Panc1 (cell line): ENCODE measurements at regions not wholly inside any gene's neighbourhood (a gene's known extent, or its start where the extent isn't known, plus 50 kb on each side); places are given as distances from the start of the nearest gene placed in this dataset.

Experiments used
- ATAC-seq: fragments of 200-7000 bp; cut with Tn5 transposase; 2 replicates; pipeline ENCODE4 v1.9.1; 2020; ENCODE audit warnings: mild to moderate bottlenecking, moderate library complexity
- BruUV-seq: library from RNA; stranded (reverse); fragments of 400-500 nt; replicated peaks from 2 replicates; lab custom pipeline; 2021; lab: Mats Ljungman, UMichigan
- CTCF ChIA-PET: fragments of 300-600 bp; sonication (Branson Sonifier 250); formaldehyde crosslinking; loops from one replicate; lab custom pipeline; 2022; ENCODE audit warnings: antibody characterized with exemption; lab: Charles Lee
- POLR2A ChIA-PET: fragments of 300-600 bp; sonication (Branson Sonifier 250); formaldehyde crosslinking; loops from one replicate; lab custom pipeline; 2022; ENCODE audit warnings: antibody characterized with exemption; lab: Charles Lee
- DNase-seq: peaks from one replicate; pipeline ENCODE4 v3.0.0-alpha.2; 2010; ENCODE audit warnings: low read depth, low spot score
- H3K27ac ChIP-seq: 2 replicates; pipeline ENCODE4 v1.5.1; 2011; ENCODE audit warnings: mild to moderate bottlenecking, low read length, inconsistent platforms
- H3K27me3 ChIP-seq: fragments of 200-500 bp; sonication (Bioruptor generic); 2 replicates; pipeline ENCODE4 v1.6.0; 2014; ENCODE audit warnings: low read length, inconsistent platforms; ENCODE audit not compliant: control insufficient read depth, insufficient read depth
- H3K36me3 ChIP-seq: fragments of 200-500 bp; sonication (Bioruptor generic); 2 replicates; pipeline ENCODE4 v1.5.1; 2014; ENCODE audit warnings: inconsistent platforms, mild to moderate bottlenecking, low read length, moderate library complexity; ENCODE audit not compliant: control insufficient read depth, insufficient read depth
- H3K4me1 ChIP-seq: 2 replicates; pipeline ENCODE4 v1.5.1; 2011; ENCODE audit warnings: inconsistent platforms, mild to moderate bottlenecking, low read length, moderate library complexity; ENCODE audit not compliant: control insufficient read depth, insufficient read depth
- H3K4me3 ChIP-seq, 2 experiments: 2 replicates each; pipeline ENCODE4 v1.5.1; 2011 to 2012; ENCODE audit warnings: low read depth in 2 of 2, low read length in 2 of 2, mild to moderate bottlenecking in 2 of 2, inconsistent platforms in 1 of 2, moderate library complexity in 1 of 2
- H3K9me3 ChIP-seq: fragments of 200-500 bp; sonication (Bioruptor generic); 2 replicates; pipeline ENCODE4 v1.5.1; 2014; ENCODE audit warnings: low read depth, mild to moderate bottlenecking, inconsistent platforms, low read length, moderate library complexity; ENCODE audit not compliant: control insufficient read depth, insufficient read depth
- POLR2AphosphoS5 ChIP-seq: IDR thresholded peaks from 2 replicates; pipeline ENCODE4 v1.6.1; 2012; ENCODE audit warnings: mild to moderate bottlenecking, low read depth, low read length, moderate library complexity
- SIN3A ChIP-seq: IDR thresholded peaks from 2 replicates; pipeline ENCODE4 v1.6.1; 2012; ENCODE audit warnings: low read depth, mild to moderate bottlenecking, low read length, moderate library complexity, borderline replicate concordance; ENCODE audit not compliant: insufficient read depth
- TCF7L2 ChIP-seq: IDR thresholded peaks from 2 replicates; pipeline ENCODE4 v1.6.1; 2011; ENCODE audit warnings: mild to moderate bottlenecking, low read depth, low read length, inconsistent platforms
- in situ Hi-C: cut with HindIII; loops from 2 replicates; pipeline ENCODE4 v1.10.0; 2016; ENCODE audit warnings: low sequenced_read_pairs, low pct_unique_long_range_greater_than_20kb
- intact Hi-C: fragments of 100-400 bp; cut with micrococcal nuclease; formaldehyde crosslinking; loops from one replicate; pipeline ENCODE4 v1.10.0; 2022; ENCODE audit not compliant: unreplicated experiment
- TF ChIP-seq, protein P1 (sequence below), 2 experiments: IDR thresholded peaks; 2 replicates each; pipeline ENCODE4 v1.6.1; 2011 to 2012; ENCODE audit warnings: low read depth in 2 of 2, control low read depth in 1 of 2, low read length in 1 of 2, mild to moderate bottlenecking in 1 of 2, moderate library complexity in 1 of 2; ENCODE audit not compliant: insufficient read depth in 1 of 2
- TF ChIP-seq, protein P2 (sequence below): fragments of 450-650 bp; IDR thresholded peaks from 2 replicates; pipeline ENCODE4 v1.5.1; 2017; ENCODE audit warnings: mild to moderate bottlenecking

- no peak overlapping the region for H3K4me3 ChIP-seq
- DNase-seq (no peak), ATAC-seq (no peak)
- H3K36me3 ChIP-seq: no peaks in the 10 kb centered on the region
- BruUV-seq: no TSS peak
- intact Hi-C loops: no loop called here
- H3K27ac ChIP-seq: no peak overlapping the region
- H3K27me3 ChIP-seq: no peaks in the 10 kb centered on the region
- in situ Hi-C loops: no loop called here
- TF ChIP-seq, protein P1, sequence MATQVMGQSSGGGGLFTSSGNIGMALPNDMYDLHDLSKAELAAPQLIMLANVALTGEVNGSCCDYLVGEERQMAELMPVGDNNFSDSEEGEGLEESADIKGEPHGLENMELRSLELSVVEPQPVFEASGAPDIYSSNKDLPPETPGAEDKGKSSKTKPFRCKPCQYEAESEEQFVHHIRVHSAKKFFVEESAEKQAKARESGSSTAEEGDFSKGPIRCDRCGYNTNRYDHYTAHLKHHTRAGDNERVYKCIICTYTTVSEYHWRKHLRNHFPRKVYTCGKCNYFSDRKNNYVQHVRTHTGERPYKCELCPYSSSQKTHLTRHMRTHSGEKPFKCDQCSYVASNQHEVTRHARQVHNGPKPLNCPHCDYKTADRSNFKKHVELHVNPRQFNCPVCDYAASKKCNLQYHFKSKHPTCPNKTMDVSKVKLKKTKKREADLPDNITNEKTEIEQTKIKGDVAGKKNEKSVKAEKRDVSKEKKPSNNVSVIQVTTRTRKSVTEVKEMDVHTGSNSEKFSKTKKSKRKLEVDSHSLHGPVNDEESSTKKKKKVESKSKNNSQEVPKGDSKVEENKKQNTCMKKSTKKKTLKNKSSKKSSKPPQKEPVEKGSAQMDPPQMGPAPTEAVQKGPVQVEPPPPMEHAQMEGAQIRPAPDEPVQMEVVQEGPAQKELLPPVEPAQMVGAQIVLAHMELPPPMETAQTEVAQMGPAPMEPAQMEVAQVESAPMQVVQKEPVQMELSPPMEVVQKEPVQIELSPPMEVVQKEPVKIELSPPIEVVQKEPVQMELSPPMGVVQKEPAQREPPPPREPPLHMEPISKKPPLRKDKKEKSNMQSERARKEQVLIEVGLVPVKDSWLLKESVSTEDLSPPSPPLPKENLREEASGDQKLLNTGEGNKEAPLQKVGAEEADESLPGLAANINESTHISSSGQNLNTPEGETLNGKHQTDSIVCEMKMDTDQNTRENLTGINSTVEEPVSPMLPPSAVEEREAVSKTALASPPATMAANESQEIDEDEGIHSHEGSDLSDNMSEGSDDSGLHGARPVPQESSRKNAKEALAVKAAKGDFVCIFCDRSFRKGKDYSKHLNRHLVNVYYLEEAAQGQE (IDR thresholded peaks at IDR 0.05; ENCODE audit: insufficient read depth in 1 of 2, low read depth in 2 of 2, low read length in 1 of 2): no peak
- TF ChIP-seq SIN3A (no peak), TCF7L2 (no peak), POLR2AphosphoS5 (no peak)
- H3K9me3 ChIP-seq: no peaks in the 10 kb centered on the region
- CTCF ChIA-PET: no interaction called here
- no peaks in the 10 kb centered on the region for H3K4me1 ChIP-seq
- POLR2A ChIA-PET: no interaction called here
Observed at GRCh38 chr1:69081668-69082067, 486.1 kb upstream of the LRRC7 start.

- ATAC-seq (no peak), DNase-seq (no peak)
- BruUV-seq: no TSS peak
- Histone ChIP-seq H3K27me3 (no peaks in the 10 kb centered on the region), H3K4me1 (no peaks in the 10 kb centered on the region), H3K27ac (no peak overlapping the region), H3K36me3 (no peaks in the 10 kb centered on the region), H3K4me3 (no peak overlapping the region), H3K9me3 (no peaks in the 10 kb centered on the region)
- ChIA-PET CTCF (no interaction called here), POLR2A (no interaction called here)
- in situ Hi-C loops (no loop called here), intact Hi-C loops (no loop called here)
- TF ChIP-seq POLR2AphosphoS5: no peak
- TF ChIP-seq SIN3A: no peak
- TF ChIP-seq, protein P2, sequence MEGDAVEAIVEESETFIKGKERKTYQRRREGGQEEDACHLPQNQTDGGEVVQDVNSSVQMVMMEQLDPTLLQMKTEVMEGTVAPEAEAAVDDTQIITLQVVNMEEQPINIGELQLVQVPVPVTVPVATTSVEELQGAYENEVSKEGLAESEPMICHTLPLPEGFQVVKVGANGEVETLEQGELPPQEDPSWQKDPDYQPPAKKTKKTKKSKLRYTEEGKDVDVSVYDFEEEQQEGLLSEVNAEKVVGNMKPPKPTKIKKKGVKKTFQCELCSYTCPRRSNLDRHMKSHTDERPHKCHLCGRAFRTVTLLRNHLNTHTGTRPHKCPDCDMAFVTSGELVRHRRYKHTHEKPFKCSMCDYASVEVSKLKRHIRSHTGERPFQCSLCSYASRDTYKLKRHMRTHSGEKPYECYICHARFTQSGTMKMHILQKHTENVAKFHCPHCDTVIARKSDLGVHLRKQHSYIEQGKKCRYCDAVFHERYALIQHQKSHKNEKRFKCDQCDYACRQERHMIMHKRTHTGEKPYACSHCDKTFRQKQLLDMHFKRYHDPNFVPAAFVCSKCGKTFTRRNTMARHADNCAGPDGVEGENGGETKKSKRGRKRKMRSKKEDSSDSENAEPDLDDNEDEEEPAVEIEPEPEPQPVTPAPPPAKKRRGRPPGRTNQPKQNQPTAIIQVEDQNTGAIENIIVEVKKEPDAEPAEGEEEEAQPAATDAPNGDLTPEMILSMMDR: no peak
- no peak for TF ChIP-seq TCF7L2
- TF ChIP-seq, protein P1 (IDR thresholded peaks at IDR 0.05; ENCODE audit: insufficient read depth in 1 of 2, low read depth in 2 of 2, low read length in 1 of 2): no peak
Observed at GRCh38 chr1:69082312-69082711, 485.4 kb upstream of the LRRC7 start.
